Left renal pelvis (tissue), 4 donors: ENCODE measurements at regions not wholly inside any gene's neighbourhood (a gene's known extent, or its start where the extent isn't known, plus 50 kb on each side); places are given as distances from the start of the nearest gene placed in this dataset.

Experiments
- DNase-seq, 4 donors: peaks; one replicate each; pipeline ENCODE4 v3.0.0-alpha.2; 2013; ENCODE audit warnings: low read depth in 4 of 4, low spot score in 3 of 4

DNA sequence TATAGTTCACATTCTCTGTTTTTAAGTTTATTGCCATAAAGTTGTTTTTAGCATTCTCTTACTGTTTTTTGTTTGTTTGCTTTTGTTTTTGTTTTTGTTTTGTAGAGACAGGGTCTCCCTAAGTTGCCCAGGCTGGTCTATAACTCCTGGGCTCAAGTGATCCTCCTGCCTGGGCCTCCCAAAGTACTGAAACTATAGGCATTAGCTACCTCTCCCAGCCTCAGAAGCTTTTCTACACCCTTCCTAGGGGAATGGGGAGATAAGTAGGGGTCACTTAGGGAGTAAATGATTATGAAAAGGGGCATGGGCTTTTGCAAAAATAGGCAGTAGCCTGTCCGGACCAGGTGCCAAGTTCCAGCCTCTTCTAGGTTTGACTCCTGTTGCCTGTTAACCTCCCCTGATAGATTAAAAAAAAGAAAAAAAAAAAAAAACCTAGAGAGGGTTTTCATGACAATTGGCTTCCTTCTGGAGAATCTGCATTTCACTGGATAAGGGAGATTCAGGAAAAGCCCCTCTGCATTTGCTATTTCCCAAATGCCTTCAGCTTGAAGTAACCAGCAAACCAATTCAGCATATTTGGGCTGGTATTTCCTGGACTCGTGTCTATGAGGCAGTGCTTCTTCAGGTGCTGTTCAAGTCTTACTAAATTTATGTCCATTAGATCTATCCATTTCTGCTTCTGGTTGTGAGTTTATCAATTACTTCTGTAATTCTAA is 216.8 kb downstream of the TM9SF2 start:
- DNase-seq, result no peak

DNA sequence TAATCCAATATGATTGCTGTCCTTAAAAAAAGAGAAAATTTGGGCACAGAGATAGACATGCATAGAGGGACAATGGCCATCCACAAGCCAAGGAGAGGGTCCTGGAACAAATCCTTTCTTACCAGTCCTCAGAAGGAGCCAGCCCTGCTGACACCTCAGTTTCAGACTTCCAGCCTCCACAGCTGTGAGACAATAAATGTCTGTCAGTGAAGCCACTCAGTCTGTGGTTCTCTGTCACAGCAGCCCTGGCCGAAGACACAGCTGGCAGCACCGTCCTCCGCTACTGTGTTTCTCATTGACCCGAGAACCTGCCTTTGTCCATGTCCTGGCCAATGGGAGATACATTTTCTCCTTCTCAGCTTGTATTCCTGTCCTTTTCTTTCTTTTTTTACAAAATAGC is 207.9 kb downstream of the TM9SF2 start:
- no peak for DNase-seq

- DNase-seq, result no peak
Observed at GRCh38 chr13:99704390-99704789, 203.1 kb downstream of the TM9SF2 start.

- no peak for DNase-seq
Observed at GRCh38 chr13:99703908-99704307, 202.6 kb downstream of the TM9SF2 start.

- no peak for DNase-seq
Observed at GRCh38 chr13:99702687-99703319, 201.5 kb downstream of the TM9SF2 start.

- DNase-seq, result no peak
Observed at GRCh38 chr13:99700468-99700867, 199.2 kb downstream of the TM9SF2 start.

- DNase-seq, result no peak
Observed at GRCh38 chr13:99698816-99699099, 197.5 kb downstream of the TM9SF2 start.

GRCh38 chr13:99698010-99698815 is 196.9 kb downstream of the TM9SF2 start:
- DNase-seq, result no peak

GRCh38 chr13:99695857-99696256 is 194.6 kb downstream of the TM9SF2 start:
- no peak for DNase-seq

DNA sequence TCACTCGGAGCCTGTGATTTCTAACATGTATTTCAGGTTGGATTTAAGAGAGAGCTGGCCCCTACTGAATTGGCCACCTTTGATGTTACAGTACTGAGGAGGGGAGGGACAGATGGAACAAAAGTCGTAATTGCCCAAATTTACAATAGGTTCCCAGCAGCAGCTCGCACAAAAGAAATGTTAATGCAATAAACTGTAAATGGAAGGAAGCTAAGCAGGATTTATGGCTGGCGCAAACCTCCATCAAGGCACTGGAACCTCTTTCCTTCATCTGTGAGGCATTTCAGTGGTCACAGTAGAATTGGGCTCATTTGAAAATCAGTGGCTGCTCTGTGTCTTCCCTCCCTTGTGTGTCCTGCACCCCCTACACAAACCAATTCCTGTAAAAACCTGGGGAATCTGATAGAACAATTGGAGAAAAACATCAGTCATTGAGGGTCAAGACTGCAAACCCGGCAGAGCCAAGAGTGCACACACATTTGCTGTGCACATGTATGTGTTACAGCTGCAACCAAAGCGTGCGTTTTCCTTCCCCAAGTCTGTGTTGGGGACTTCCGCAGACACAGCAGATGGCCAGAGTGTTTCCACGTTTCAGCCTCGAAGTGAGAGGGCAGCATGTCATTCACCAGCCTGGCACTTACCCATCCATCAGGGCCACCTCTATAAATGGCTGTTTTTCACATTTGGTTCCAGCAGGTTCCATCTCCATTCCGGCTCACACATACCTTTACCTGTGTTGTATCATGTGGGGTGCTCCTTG is 192.8 kb downstream of the TM9SF2 start:
- no peak for DNase-seq

DNA sequence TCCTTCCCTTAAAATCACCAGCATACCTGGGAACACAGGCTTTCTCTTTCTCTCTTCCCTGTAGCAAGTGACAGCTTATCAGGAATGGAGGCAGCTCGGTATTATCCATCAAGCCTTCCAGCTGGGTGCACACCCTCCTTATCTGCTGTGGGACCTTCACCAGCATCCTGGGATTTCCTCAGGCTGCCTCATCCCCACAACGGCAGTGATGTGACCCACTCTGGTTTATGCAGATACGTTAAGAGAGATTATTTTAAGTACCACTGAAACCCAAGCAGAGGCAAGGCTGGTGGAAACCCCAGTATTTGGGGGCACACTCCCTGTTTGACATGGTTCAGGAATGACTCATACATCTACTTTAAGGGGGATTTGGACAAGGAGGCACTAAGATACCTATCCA is 192.1 kb downstream of the TM9SF2 start:
- no peak for DNase-seq

DNA sequence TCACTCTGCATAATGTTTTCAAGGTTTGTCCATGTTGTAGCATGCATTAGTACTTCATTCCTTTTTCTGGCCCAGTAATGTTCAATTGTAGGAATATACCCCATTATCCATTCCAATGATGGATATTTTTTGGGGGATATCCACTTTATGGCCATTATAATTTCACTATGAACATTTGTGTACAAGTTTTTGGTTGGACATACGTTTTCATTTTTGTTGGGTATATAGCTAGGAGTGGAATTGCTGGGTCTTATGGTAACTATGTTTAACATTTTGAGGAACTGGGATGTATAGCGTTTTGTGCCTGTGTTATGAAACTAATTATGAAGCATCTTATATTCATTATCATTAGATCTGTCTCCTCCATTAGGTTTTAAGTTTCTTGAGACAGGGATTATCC is 191.6 kb downstream of the TM9SF2 start:
- no peak for DNase-seq

- no peak for DNase-seq
Observed at GRCh38 chr13:99691552-99691951, 190.3 kb downstream of the TM9SF2 start.

DNA sequence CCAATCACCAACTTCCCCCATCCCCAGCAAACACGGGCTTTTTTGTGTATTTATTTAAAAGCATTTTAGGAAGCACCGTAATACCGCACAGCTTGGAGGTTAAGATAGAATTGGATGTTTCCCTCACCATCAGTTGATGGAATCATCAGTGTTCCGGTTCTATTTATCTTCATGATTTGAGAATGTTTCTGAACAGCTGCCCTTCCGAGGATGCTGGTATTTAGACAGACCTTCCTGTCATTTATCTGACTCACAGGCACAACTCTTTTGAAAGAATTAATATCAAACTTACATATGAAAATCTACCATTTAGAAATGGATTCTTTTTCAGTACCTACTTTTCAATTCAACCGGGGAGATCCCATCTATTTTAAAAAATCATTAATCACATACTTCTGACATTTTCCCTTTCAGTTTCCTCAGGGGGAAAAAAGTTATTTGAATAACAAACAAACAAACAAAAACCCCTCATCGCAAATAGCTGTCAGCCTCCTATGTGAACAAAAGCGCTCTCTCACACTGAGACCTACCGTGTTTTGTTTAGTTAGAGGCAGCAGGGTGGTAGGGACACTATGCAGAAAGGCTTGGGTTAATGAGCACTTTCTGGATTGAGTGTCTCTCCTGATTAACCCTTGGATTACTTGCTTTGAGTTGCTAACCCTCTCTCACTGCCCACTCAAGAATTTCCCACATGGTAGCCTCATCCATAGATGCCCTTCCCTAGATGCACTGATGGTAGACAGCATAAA is 189.3 kb downstream of the TM9SF2 start:
- no peak for DNase-seq

DNA sequence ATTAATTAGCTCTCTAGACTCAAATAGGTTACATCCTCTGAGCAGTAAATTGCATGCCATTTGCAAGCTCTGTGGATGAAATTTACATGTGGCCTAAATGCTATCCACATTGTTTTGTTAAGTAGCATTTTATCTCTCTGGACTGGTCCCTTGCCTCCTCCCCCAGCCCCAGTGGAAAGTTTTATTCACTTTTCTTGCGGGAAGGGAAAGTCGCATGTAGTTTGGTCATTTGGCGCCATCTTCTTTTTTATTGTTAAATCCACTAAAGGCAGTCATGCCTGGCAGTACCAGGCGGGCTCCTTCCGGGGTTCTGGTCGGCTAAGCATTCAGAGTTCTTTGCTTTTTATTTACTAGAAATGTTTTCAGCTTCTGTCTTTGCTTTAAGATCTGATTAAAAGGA is 188.7 kb downstream of the TM9SF2 start:
- DNase-seq, result peak in 2 of 4 donors; percentile 14 to 32

DNA sequence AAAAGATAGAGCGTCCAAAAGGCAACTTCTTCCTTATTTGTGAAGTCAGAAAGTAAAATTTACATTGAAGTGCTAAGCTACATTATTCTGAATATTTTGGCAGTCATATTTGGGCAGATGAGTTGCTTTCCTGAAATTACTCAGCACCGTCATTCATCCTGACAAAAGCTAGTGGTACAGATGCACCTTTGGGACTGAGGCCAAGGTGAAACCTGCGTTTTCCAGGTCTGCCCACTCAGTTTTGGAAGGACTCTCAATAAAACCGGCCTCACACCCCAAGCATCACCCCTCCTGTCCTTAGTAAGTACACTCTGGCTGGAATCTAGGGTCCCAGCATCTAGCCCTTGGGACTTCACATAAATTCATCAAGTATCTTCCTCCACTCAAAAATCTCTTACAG is 187.5 kb downstream of the TM9SF2 start:
- no peak for DNase-seq

DNA sequence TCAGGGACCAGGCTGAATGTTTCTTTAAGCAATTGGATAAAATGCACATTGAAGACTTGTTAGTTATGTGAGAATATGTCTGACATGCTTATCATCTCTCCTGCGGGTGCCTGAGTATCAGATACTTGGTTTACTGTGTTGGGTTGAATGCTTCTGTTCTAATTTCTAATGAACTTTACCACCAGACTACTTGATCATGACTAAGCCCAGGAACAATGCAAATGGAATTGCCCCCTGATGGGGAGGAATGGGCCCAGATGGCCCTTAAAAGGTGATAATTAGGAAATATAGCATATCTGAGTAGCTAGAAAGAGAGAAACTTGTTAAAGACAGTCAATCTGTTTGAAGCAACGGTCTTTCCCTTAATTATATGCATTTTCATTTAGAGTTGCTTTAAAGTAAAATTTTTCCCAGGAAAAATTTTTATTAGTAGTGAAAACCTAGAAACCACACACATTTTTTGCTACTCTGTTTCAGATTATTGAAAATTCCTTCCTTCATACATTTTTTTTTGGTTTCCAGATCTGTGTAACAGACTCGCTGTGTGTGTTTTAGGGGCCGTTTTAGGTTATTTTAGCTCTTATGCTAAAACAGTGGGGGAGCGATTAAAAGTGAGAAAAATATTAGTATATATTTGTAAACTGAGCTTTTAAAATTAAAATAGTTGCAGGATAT is 186.6 kb downstream of the TM9SF2 start:
- DNase-seq, result no peak

- DNase-seq, result no peak
Observed at GRCh38 chr13:99686944-99687411, 185.7 kb downstream of the TM9SF2 start.

- no peak for DNase-seq
Observed at GRCh38 chr13:99686157-99686572, 184.9 kb downstream of the TM9SF2 start.

- DNase-seq, result no peak
Observed at GRCh38 chr13:99681695-99682094, 180.4 kb downstream of the TM9SF2 start.
